Brain microvascular endothelial cell (primary cell): ENCODE measurements at regions not wholly inside any gene's neighbourhood (a gene's known extent, or its start where the extent isn't known, plus 50 kb on each side); places are given as distances from the start of the nearest gene placed in this dataset.
A peak's percentile ranks its signal among the peaks of the same experiment; 100 is the strongest.

Source experiments
- DNase-seq: peaks from one replicate; pipeline ENCODE4 v3.0.0-alpha.2; 2020
- H3K27ac ChIP-seq: fragments of 250-450 bp; sonication (Bioruptor Pico); 2 replicates; pipeline ENCODE4 v1.5.1; 2020; ENCODE audit warnings: mild to moderate bottlenecking, moderate library complexity
- H3K27me3 ChIP-seq: fragments of 250-450 bp; sonication (Bioruptor Pico); replicated peaks from 2 replicates; pipeline ENCODE4 v1.5.1; 2020; ENCODE audit warnings: mild to moderate bottlenecking
- H3K36me3 ChIP-seq: fragments of 250-450 bp; sonication (Bioruptor Pico); replicated peaks from 2 replicates; pipeline ENCODE4 v1.5.1; 2020; ENCODE audit warnings: mild to moderate bottlenecking
- H3K4me3 ChIP-seq: 2 replicates; pipeline ENCODE4 v1.5.1; 2011; ENCODE audit warnings: low read depth, mild to moderate bottlenecking, control low read depth, low read length, moderate library complexity
- CTCF ChIP-seq: IDR thresholded peaks from 2 replicates; pipeline ENCODE4 v1.5.1; 2011; ENCODE audit warnings: low read depth, mild to moderate bottlenecking, moderate library complexity, low read length, control low read depth, inconsistent platforms; ENCODE audit errors: missing control alignments
- in situ Hi-C: cut with HindIII; loops from 2 replicates; pipeline ENCODE4 v1.10.0; 2017; ENCODE audit warnings: low sequenced_read_pairs, low pct_ligation_motif_present

GRCh38 chr5:86918246-86918645 lies 300.5 kb downstream of the COX7C start:
- H3K4me3 ChIP-seq, result no peak overlapping the region
- H3K27ac ChIP-seq, result no peak overlapping the region
- in situ Hi-C loops, result no loop called here
- no peak for TF ChIP-seq CTCF
- no peaks in the 10 kb centered on the region for H3K27me3 ChIP-seq
- no peaks in the 10 kb centered on the region for H3K36me3 ChIP-seq
- no peak for DNase-seq

- DNase-seq, result no peak
- no peak for TF ChIP-seq CTCF
- Histone ChIP-seq H3K36me3 (no peaks in the 10 kb centered on the region), H3K27ac (no peak overlapping the region), H3K27me3 (no peaks in the 10 kb centered on the region), H3K4me3 (no peak overlapping the region)
- in situ Hi-C loops, result no loop called here
Observed at GRCh38 chr5:86926033-86926432, 308.3 kb downstream of the COX7C start.

GRCh38 chr5:86929123-86929766 lies 311.5 kb downstream of the COX7C start:
- in situ Hi-C loops, result no loop called here
- H3K27ac ChIP-seq, result no peak overlapping the region

GRCh38 chr5:86951761-86952160 lies 315.9 kb upstream of the RASA1 start:
- H3K27ac ChIP-seq, result no peak overlapping the region
- in situ Hi-C loops, result no loop called here
- no peak for DNase-seq
- no peak for TF ChIP-seq CTCF
- no peak overlapping the region for H3K4me3 ChIP-seq
- no peaks in the 10 kb centered on the region for H3K36me3 ChIP-seq
- no peaks in the 10 kb centered on the region for H3K27me3 ChIP-seq

More at GRCh38 chr5:86929123-86929766, 311.5 kb downstream of the COX7C start:
- TF ChIP-seq CTCF, result no peak
- H3K4me3 ChIP-seq, result no peak overlapping the region
- no peak for DNase-seq
- no peaks in the 10 kb centered on the region for H3K27me3 ChIP-seq
- H3K36me3 ChIP-seq, result no peaks in the 10 kb centered on the region

GRCh38 chr5:86964889-86965288 lies 302.8 kb upstream of the RASA1 start:
- in situ Hi-C loops, result no loop called here
- TF ChIP-seq CTCF, result no peak
- no peaks in the 10 kb centered on the region for H3K27me3 ChIP-seq

GRCh38 chr5:86968301-86968753 lies 299.4 kb upstream of the RASA1 start:
- Histone ChIP-seq H3K4me3 (peak overlapping the region; percentile 10), H3K36me3 (no peaks in the 10 kb centered on the region), H3K27me3 (no peaks in the 10 kb centered on the region), H3K27ac (no peak overlapping the region)
- DNase-seq, result peak; percentile 12
- in situ Hi-C loops, result no loop called here
- TF ChIP-seq CTCF, result no peak

More at GRCh38 chr5:86964889-86965288, 302.8 kb upstream of the RASA1 start:
- Histone ChIP-seq H3K36me3 (no peaks in the 10 kb centered on the region), H3K4me3 (no peak overlapping the region), H3K27ac (no peak overlapping the region)
- no peak for DNase-seq
